Testis (tissue), 2 donors: ENCODE measurements at regions not wholly inside any gene's neighbourhood (a gene's known extent, or its start where the extent isn't known, plus 50 kb on each side); places are given as distances from the start of the nearest gene placed in this dataset.
"Not testable (repeated sequence)": the region's sequence is repeated elsewhere in the genome, so short reads cannot be mapped to it uniquely, and the experiment has no call there.

Source experiments
- DNase-seq: peaks from one replicate; pipeline ENCODE4 v3.0.0-alpha.2; 2019
- H3K27ac ChIP-seq, 2 donors: fragments of 200-600 bp; sonication (generic); one replicate each; pipeline ENCODE4 v1.5.1; 2019
- H3K27me3 ChIP-seq: fragments of 200-600 bp; sonication (generic); one replicate; pipeline ENCODE4 v1.5.1; 2019
- H3K36me3 ChIP-seq: fragments of 200-600 bp; sonication (generic); one replicate; pipeline ENCODE4 v1.5.1; 2017; ENCODE audit warnings: low read depth; ENCODE audit errors: missing control alignments
- H3K4me1 ChIP-seq: fragments of 200-600 bp; sonication (generic); one replicate; pipeline ENCODE4 v1.5.1; 2019
- H3K4me3 ChIP-seq, 2 donors: fragments of 200-600 bp; sonication (generic); one replicate each; pipeline ENCODE4 v1.5.1; 2017 to 2019
- H3K9me3 ChIP-seq: fragments of 200-600 bp; sonication (generic); one replicate; pipeline ENCODE4 v1.5.1; 2017
- WGBS, 2 donors: methylation state at CpG; one replicate each; pipeline ENCODE4 v1.1.5; 2018; 5-methylcytosine and 5-hydroxymethylcytosine counted together
- intact Hi-C: fragments of 100-400 bp; cut with DNase I; formaldehyde crosslinking; loops from one replicate; pipeline ENCODE4 v1.15.1; 2023; ENCODE audit warnings: low total_unique reads

DNA sequence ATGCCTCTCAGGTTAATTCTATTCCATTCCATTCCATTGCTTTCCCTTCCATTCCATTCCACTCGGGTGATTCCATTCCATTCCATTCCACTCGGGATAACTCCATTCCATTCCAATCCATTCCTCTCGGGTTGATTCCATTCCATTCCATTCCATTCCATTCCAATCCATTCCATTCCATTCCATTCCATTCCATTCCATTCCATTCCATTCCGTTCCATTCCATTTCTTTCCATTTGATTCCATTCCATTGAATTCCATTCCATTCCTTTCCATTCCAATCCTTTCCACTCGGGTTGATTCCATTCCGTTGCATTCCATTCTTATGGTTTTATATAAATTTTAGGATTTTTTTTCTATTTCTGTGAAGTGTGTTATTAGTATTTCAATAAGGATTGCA, 170.2 kb downstream of the CWH43 start:
- H3K36me3 ChIP-seq, H3K4me1 ChIP-seq, H3K9me3 ChIP-seq, intact Hi-C loops, DNase-seq, H3K4me3 ChIP-seq, H3K27ac ChIP-seq, H3K27me3 ChIP-seq: not testable (repeated sequence)
- WGBS, 2 donors = 51 to 54% methylated on average over 6 of the region's 6 CpGs

DNA sequence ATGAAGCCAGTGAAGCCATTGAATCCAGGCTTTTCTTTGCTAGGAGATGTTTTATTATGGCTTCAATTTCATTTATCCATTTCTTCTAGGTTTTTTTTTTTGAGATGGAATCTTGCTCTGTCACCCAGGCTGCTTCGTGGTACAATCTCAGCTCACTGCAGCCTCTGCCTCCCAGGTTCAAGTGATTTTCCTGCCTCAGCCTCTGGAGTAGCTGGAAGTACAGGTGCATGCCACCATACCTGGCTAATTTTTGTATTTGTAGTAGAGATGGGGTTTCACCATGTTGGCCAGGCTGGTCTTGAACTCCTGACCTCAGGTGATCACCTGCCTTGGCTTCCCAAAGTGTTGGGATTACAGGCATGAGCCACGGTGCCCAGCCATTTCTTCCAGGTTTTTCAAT, 171.6 kb downstream of the CWH43 start:
- H3K4me1 ChIP-seq, H3K27ac ChIP-seq, H3K4me3 ChIP-seq, intact Hi-C loops, H3K36me3 ChIP-seq, H3K9me3 ChIP-seq, H3K27me3 ChIP-seq, DNase-seq: not testable (repeated sequence)
- WGBS, 2 donors = 47 to 51% methylated on average over 2 of the region's 2 CpGs

DNA sequence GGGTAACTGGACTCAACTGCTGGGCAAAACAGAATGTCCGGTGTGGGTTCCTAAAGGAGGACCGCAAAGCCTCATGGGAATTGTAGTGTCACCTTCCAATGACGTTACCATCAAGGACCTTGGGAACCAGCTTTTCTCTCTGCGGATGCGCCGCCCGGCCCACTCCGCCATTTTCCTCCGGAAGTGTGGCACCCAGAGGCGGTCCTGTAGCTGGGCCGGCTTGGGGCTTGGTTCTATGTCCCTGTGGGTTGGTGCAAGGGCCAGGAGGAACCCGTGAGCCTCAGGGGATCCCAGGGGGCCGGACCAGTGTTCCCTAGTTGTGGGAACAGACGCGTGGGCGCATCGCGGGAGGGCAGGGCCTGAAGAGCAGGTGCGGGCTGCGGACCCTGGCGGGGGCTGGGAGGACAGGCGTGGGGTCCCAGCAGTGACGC, 175.1 kb downstream of the CWH43 start:
- H3K36me3 ChIP-seq, DNase-seq, intact Hi-C loops, H3K4me1 ChIP-seq, H3K4me3 ChIP-seq, H3K27me3 ChIP-seq, H3K9me3 ChIP-seq, H3K27ac ChIP-seq: not testable (repeated sequence)
- 63 to 71% methylated on average over 18 to 23 of the region's 23 CpGs for WGBS, 2 donors

DNA sequence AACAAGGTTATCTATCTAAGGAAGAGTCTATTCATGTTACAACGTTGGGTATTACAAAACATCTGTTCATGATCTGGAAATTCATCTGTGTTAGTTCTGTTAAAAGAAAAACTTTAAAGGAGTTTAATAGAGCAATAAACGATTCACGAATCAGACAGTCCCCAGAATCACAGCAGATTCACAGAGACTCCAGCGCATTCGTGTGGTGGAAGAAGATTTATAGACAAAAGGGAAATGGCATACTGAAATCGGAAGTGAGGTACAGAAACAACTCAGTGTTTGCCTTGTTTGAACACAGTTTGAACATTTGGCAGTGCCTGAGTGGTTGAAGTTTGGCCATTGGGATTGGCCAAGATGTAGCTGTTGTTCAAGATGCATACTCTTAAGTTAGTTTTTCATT, 178.8 kb downstream of the CWH43 start:
- WGBS, 2 donors = 42 to 58% methylated on average over 5 to 6 of the region's 6 CpGs
- H3K9me3 ChIP-seq, H3K4me1 ChIP-seq, H3K27ac ChIP-seq, intact Hi-C loops, H3K4me3 ChIP-seq, H3K36me3 ChIP-seq, H3K27me3 ChIP-seq, DNase-seq: not testable (repeated sequence)

DNA sequence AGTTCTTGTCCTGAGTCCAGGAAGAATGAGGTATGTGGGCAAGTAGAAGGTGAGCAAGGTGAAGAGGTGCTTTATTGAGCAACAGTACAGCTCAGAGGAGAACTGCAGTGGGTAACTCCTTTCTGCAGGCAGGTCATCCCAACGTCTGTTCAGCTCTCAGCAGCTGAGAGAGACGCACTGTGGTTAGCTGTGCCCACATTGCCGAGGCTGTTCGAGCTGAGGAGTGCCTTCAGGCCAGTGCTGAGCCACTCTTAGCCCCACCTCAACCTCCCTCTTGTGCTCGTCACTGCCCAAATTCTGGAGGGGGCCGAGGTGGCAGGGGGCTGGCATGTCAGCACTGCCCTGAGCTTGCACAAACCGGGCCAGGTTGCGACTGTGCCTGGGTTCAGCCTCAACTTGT, 191.8 kb downstream of the CWH43 start:
- intact Hi-C loops, H3K4me1 ChIP-seq, H3K4me3 ChIP-seq, H3K27me3 ChIP-seq, DNase-seq, H3K27ac ChIP-seq, H3K36me3 ChIP-seq, H3K9me3 ChIP-seq: not testable (repeated sequence)
- WGBS, 2 donors = 39% methylated on average over 6 of the region's 8 CpGs; no CpG with 5 or more reads in 1 of the 2 donors

DNA sequence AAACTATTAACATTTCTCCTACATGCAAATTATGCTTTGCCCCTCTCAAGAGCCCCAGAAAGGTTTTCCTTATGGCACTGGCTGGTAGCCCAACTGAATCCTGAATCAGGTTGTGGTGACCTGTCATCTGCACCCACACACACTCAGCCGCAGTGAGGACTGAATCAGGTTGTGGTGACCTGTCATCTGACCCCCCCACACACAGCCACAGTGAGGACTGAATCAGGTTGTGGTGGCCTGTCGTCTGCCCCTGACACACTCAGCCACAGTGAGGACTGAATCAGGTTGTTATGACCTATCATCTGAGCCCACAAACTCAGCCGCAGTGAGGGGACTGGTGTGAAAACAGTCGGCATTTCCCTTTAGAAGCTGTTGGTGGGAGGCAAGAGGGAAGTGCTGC, 195.0 kb downstream of the CWH43 start:
- H3K9me3 ChIP-seq, H3K36me3 ChIP-seq, H3K27me3 ChIP-seq, H3K4me1 ChIP-seq, intact Hi-C loops, H3K27ac ChIP-seq, DNase-seq, H3K4me3 ChIP-seq: not testable (repeated sequence)
- WGBS, 2 donors = 68% methylated on average over 4 of the region's 4 CpGs; no CpG with 5 or more reads in 1 of the 2 donors

DNA sequence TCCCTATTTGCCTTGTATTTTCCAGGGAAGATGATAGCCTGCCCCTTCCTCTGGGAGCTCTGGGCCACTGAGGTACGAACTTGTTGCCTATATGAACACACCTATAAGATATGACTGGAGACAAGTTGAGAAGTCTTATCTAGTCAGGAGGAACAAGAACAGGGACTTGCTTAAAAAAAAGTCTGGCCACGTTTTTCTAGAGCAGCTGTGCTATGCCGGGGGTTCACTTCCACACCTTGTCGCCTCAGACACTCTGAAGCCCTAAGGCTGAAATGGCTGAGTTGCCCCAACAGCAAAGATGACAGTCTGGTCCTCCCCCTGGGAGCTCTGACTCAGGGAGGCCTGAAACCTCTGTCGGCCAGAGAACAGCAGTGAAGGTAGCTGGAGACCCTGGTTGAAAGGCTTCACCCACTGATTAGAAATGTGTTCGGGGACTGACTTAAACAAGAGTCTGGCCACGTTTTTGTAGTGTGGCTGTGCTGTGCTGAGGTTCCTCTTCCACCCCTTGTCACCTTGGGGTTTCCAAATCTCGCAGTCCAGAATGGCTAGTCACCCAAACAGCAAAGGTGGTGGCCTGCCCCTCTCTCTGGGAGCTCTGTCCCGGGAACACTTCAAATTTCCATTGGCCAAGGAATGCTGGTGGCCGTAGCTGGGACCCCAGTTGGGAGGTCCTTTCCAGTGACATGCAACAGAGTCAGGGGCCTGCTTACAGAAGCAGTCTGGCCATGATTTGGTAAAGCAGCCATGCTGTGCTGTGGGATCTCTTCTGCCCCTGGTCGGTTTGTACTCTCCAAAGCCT, 225.5 kb downstream of the CWH43 start:
- H3K27me3 ChIP-seq, H3K36me3 ChIP-seq, H3K9me3 ChIP-seq, DNase-seq, H3K4me1 ChIP-seq, H3K4me3 ChIP-seq, intact Hi-C loops, H3K27ac ChIP-seq: not testable (repeated sequence)
- WGBS, 2 donors = 49 to 54% methylated on average over 11 of the region's 11 CpGs

DNA sequence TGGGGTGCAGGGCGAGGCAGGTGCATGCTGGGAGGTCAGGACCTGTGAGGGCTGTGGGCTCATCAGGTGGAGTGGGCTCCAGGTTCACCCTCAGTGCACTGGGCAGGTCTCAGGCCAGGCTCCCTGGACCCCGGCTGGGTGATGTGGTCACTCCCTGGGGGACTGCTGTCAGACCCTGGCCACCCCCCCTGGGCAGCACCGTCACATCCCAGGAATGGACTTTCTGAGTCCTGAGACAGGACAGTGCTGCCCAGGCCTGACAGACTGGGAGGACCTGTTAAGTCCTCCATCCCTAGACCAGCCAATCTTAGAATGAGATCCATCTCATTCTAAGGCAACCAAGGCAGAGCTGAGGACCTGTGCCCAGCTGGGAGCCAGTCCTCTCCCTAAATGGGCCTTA, 227.2 kb downstream of the CWH43 start:
- DNase-seq, H3K27me3 ChIP-seq: not testable (repeated sequence)

DNA sequence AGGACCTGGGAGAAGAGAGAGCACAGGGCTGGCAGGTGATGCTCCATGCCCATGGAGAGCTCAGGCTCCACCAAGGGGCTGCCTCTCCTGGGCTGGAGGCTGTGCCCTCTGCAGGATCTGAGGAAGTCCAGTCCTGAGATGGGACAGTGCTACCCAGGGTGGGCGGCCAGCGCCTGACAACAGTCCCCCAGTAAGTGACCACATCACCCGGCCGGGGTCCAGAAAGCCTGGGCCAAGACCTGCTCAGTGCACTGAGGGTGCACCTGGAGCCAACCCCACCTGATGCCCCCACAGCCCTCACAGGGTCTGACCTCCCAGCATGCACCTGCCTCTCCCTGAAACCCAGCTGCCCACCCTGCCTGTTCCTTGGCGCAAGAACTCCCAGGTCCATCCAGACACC, 227.7 kb downstream of the CWH43 start:
- H3K4me3 ChIP-seq, H3K4me1 ChIP-seq, H3K36me3 ChIP-seq, DNase-seq, H3K27me3 ChIP-seq, H3K9me3 ChIP-seq, H3K27ac ChIP-seq, intact Hi-C loops: not testable (repeated sequence)
- WGBS, 2 donors = 63 to 90% methylated on average over 5 of the region's 5 CpGs

More for the DNA sequence above, 227.2 kb downstream of the CWH43 start:
- H3K4me3 ChIP-seq, H3K9me3 ChIP-seq, intact Hi-C loops, H3K27ac ChIP-seq, H3K36me3 ChIP-seq, H3K4me1 ChIP-seq: not testable (repeated sequence)
- WGBS, 2 donors = 50 to 67% methylated on average over 1 to 3 of the region's 3 CpGs

DNA sequence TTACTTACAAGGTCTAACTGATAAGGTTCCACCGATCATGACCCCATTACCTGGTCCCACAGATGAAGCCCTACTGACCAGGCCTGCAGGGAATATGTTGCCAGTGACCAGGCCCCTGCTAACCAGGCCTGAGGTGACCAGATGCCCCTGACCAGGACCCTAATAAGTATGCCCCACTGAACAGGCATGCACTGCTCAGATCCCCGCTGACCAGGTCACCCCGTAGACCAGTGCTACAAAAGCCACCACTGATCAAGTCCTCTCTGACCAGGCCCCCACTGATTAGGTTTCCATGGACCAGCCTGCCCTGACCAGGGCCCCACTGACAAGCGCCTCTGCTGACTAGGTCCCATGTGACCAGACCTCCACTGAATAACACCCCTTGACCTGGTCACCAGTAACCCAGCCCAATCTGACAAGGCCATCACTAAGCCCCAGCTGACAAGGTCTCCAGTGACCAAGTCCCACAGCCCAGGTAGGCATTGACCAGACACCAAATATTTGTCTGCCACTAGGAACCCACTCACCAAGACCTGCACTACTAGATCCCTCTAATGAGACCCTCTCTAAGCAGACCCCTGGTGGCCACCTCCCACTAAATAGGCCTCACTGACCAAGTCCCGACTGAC, 228.5 kb downstream of the CWH43 start:
- H3K27ac ChIP-seq, intact Hi-C loops, H3K36me3 ChIP-seq, H3K4me3 ChIP-seq, H3K4me1 ChIP-seq, H3K9me3 ChIP-seq, H3K27me3 ChIP-seq, DNase-seq: not testable (repeated sequence)
- WGBS, 2 donors = 65 to 72% methylated on average over 5 of the region's 5 CpGs

DNA sequence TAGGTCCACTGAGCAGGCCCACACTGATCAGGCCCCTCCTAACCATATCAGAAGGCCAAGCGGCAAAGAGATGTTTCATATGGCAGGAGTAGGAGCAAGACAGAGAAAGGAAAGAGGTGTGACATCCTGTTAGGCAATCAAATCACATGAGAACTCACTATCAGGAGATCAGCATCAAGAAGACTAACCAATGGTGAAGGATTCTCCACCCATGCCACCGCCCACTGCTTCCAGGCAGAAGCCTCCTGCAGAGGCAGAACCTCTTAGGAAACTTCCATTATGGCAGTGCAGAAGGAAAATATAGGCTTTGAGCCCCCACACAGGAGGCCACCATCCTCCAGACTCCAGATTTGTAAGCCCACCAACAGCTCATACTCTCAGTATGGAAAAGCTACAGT, 229.0 kb downstream of the CWH43 start:
- DNase-seq, intact Hi-C loops, H3K36me3 ChIP-seq, H3K4me1 ChIP-seq, H3K9me3 ChIP-seq, H3K4me3 ChIP-seq, H3K27me3 ChIP-seq, H3K27ac ChIP-seq: not testable (repeated sequence)
- 61 to 66% methylated on average over 2 of the region's 2 CpGs for WGBS, 2 donors

DNA sequence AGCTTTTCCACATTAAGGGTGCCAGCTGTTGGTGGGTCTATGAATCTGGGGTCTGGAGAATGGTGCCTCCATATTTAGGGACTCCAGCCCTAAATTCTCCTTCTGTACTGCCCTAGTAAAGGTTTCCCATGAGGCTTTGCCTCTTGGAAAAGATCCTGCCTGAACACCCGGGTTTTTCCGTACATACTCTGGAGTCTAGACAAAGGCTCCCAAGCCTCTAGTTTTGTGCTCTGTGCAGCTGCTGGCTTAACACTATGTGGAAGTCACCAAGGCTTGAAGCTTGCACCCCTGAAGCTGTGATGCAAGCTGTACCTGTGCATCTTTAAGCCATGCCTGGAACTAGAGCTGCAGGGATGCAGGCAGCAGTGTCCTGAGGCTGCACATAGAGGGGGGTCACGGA, 230.5 kb downstream of the CWH43 start:
- H3K4me3 ChIP-seq, DNase-seq, H3K36me3 ChIP-seq, H3K27me3 ChIP-seq, intact Hi-C loops, H3K4me1 ChIP-seq, H3K27ac ChIP-seq, H3K9me3 ChIP-seq: not testable (repeated sequence)
- WGBS, 2 donors = 48 to 68% methylated on average over 2 to 3 of the region's 3 CpGs
